ENCODE measurements at regions not wholly inside any gene's neighbourhood (a gene's known extent, or its start where the extent isn't known, plus 50 kb on each side); places are given as distances from the start of the nearest gene placed in this dataset.

GRCh38 chr7:156515911-156516790, 124.4 kb upstream of the RNF32 start:
- TF ChIP-seq ZNF274 (IDR thresholded peaks at IDR 0.05; ENCODE audit: low read depth, low read length), result no peak
- no peak for TF ChIP-seq YY1 (IDR thresholded peaks at IDR 0.05; ENCODE audit: insufficient read depth, insufficient read length)
